Rectal smooth muscle tissue (tissue), 1 donor: ENCODE measurements at regions not wholly inside any gene's neighbourhood (a gene's known extent, or its start where the extent isn't known, plus 50 kb on each side); places are given as distances from the start of the nearest gene placed in this dataset.
"Not testable (repeated sequence)": the region's sequence is repeated elsewhere in the genome, so short reads cannot be mapped to it uniquely, and the experiment has no call there.

Experiments used
- H3K27ac ChIP-seq: one replicate; pipeline ENCODE4 v1.7.0; 2013; ENCODE audit warnings: low read depth, low read length, inconsistent platforms
- H3K27me3 ChIP-seq: one replicate; pipeline ENCODE4 v1.7.0; 2013; ENCODE audit warnings: low read length; ENCODE audit not compliant: control insufficient read depth, insufficient read depth
- H3K36me3 ChIP-seq: one replicate; pipeline ENCODE4 v1.7.0; 2013; ENCODE audit warnings: low read length; ENCODE audit not compliant: control insufficient read depth, insufficient read depth
- H3K4me1 ChIP-seq: one replicate; pipeline ENCODE4 v1.7.0; 2013; ENCODE audit warnings: low read length; ENCODE audit not compliant: control insufficient read depth, insufficient read depth
- H3K4me3 ChIP-seq: one replicate; pipeline ENCODE4 v1.7.0; 2013; ENCODE audit warnings: low read length
- H3K9ac ChIP-seq: one replicate; pipeline ENCODE4 v1.7.0; 2013; ENCODE audit warnings: low read length

- Histone ChIP-seq H3K36me3 (no peaks in the 10 kb centered on the region), H3K27me3 (no peaks in the 10 kb centered on the region), H3K4me1 (no peaks in the 10 kb centered on the region), H3K4me3 (no peak overlapping the region), H3K9ac (no peak overlapping the region), H3K27ac (no peak overlapping the region)
Observed at GRCh38 chr5:113735751-113736150, 222.3 kb downstream of the YTHDC2 start.

GRCh38 chr5:113742176-113742575, 228.7 kb downstream of the YTHDC2 start:
- Histone ChIP-seq H3K27ac (no peak overlapping the region), H3K36me3 (no peaks in the 10 kb centered on the region), H3K4me1 (no peaks in the 10 kb centered on the region), H3K4me3 (no peak overlapping the region), H3K9ac (no peak overlapping the region), H3K27me3 (no peaks in the 10 kb centered on the region)

GRCh38 chr5:113742639-113743038, 229.1 kb downstream of the YTHDC2 start:
- H3K36me3 ChIP-seq = no peaks in the 10 kb centered on the region
- H3K27ac ChIP-seq = no peak overlapping the region
- no peak overlapping the region for H3K4me3 ChIP-seq
- no peaks in the 10 kb centered on the region for H3K27me3 ChIP-seq
- no peak overlapping the region for H3K9ac ChIP-seq
- H3K4me1 ChIP-seq = no peaks in the 10 kb centered on the region

GRCh38 chr5:113748403-113748802, 234.9 kb downstream of the YTHDC2 start:
- Histone ChIP-seq H3K4me1 (no peaks in the 10 kb centered on the region), H3K9ac (no peak overlapping the region), H3K27me3 (no peaks in the 10 kb centered on the region), H3K36me3 (no peaks in the 10 kb centered on the region), H3K4me3 (no peak overlapping the region), H3K27ac (no peak overlapping the region)

GRCh38 chr5:113749334-113749733, 235.8 kb downstream of the YTHDC2 start:
- Histone ChIP-seq H3K9ac (no peak overlapping the region), H3K36me3 (no peaks in the 10 kb centered on the region), H3K27ac (no peak overlapping the region), H3K4me3 (no peak overlapping the region), H3K27me3 (no peaks in the 10 kb centered on the region), H3K4me1 (no peaks in the 10 kb centered on the region)

GRCh38 chr5:113753182-113753581, 239.7 kb downstream of the YTHDC2 start:
- H3K27me3 ChIP-seq = not testable (repeated sequence)

GRCh38 chr5:113755516-113755915, 242.0 kb downstream of the YTHDC2 start:
- Histone ChIP-seq H3K4me1 (no peaks in the 10 kb centered on the region), H3K27me3 (no peaks in the 10 kb centered on the region), H3K4me3 (no peak overlapping the region), H3K27ac (no peak overlapping the region), H3K36me3 (no peaks in the 10 kb centered on the region), H3K9ac (no peak overlapping the region)

More at GRCh38 chr5:113753182-113753581, 239.7 kb downstream of the YTHDC2 start:
- not testable (repeated sequence) for H3K9ac ChIP-seq, H3K27ac ChIP-seq, H3K36me3 ChIP-seq, H3K4me3 ChIP-seq, H3K4me1 ChIP-seq

GRCh38 chr5:113757508-113757907, 244.0 kb downstream of the YTHDC2 start:
- no peaks in the 10 kb centered on the region for H3K36me3 ChIP-seq
- no peak overlapping the region for H3K27ac ChIP-seq
- no peak overlapping the region for H3K9ac ChIP-seq
- no peak overlapping the region for H3K4me3 ChIP-seq
- no peaks in the 10 kb centered on the region for H3K27me3 ChIP-seq
- no peaks in the 10 kb centered on the region for H3K4me1 ChIP-seq

GRCh38 chr5:113759505-113759904, 246.0 kb downstream of the YTHDC2 start:
- no peak overlapping the region for H3K4me3 ChIP-seq
- H3K9ac ChIP-seq = no peak overlapping the region
- H3K4me1 ChIP-seq = no peaks in the 10 kb centered on the region
- H3K27me3 ChIP-seq = no peaks in the 10 kb centered on the region
- no peaks in the 10 kb centered on the region for H3K36me3 ChIP-seq
- H3K27ac ChIP-seq = no peak overlapping the region

GRCh38 chr5:113760486-113760885, 247.0 kb downstream of the YTHDC2 start:
- no peak overlapping the region for H3K9ac ChIP-seq
- no peak overlapping the region for H3K27ac ChIP-seq
- no peaks in the 10 kb centered on the region for H3K36me3 ChIP-seq
- H3K4me1 ChIP-seq = no peaks in the 10 kb centered on the region
- no peaks in the 10 kb centered on the region for H3K27me3 ChIP-seq
- H3K4me3 ChIP-seq = no peak overlapping the region

- H3K9ac ChIP-seq = no peak overlapping the region
- no peak overlapping the region for H3K4me3 ChIP-seq
- no peaks in the 10 kb centered on the region for H3K36me3 ChIP-seq
- H3K27me3 ChIP-seq = no peaks in the 10 kb centered on the region
- no peak overlapping the region for H3K27ac ChIP-seq
- no peaks in the 10 kb centered on the region for H3K4me1 ChIP-seq
Observed at GRCh38 chr5:113761594-113761993, 248.1 kb downstream of the YTHDC2 start.

- Histone ChIP-seq H3K9ac (no peak overlapping the region), H3K4me3 (no peak overlapping the region), H3K27me3 (no peaks in the 10 kb centered on the region), H3K36me3 (no peaks in the 10 kb centered on the region), H3K27ac (no peak overlapping the region), H3K4me1 (no peaks in the 10 kb centered on the region)
Observed at GRCh38 chr5:113764382-113764781, 250.9 kb downstream of the YTHDC2 start.

GRCh38 chr5:113766827-113767226, 253.3 kb downstream of the YTHDC2 start:
- not testable (repeated sequence) for H3K4me1 ChIP-seq, H3K4me3 ChIP-seq, H3K36me3 ChIP-seq, H3K27ac ChIP-seq, H3K9ac ChIP-seq, H3K27me3 ChIP-seq
